HEK293 (cell line): ENCODE measurements at regions not wholly inside any gene's neighbourhood (a gene's known extent, or its start where the extent isn't known, plus 50 kb on each side); places are given as distances from the start of the nearest gene placed in this dataset.

Experiments used
- CTCF ChIA-PET: fragments of 350-600 bp; formaldehyde crosslinking; extraction: SDS; loops from one replicate; lab custom pipeline; 2021; ENCODE audit warnings: antibody characterized with exemption; lab: Yijun Ruan, JAX
- POLR2A ChIA-PET: fragments of 300-600 bp; formaldehyde crosslinking; extraction: SDS; loops from one replicate; lab custom pipeline; 2020; ENCODE audit warnings: antibody characterized with exemption, inconsistent platforms; lab: Yijun Ruan, JAX
- H3K27ac ChIP-seq: fragments of 200-500 bp; sonication (Bioruptor generic); 2 replicates; pipeline ENCODE4 v1.5.1; 2014; ENCODE audit warnings: low read depth, low read length, control low read depth, inconsistent platforms; ENCODE audit errors: extremely low read depth
- H3K36me3 ChIP-seq, 2 experiments: fragments of 200-500 bp in 1 of 2; sonication (Bioruptor generic) in 1 of 2; 1 replicate in 1 of 2; 2 replicates in 1 of 2; pipeline ENCODE4 v1.5.1; 2014 to 2017; ENCODE audit warnings: inconsistent platforms in 2 of 2, low read length in 2 of 2; ENCODE audit not compliant: control insufficient read depth in 2 of 2, insufficient read depth in 1 of 2
- H3K4me1 ChIP-seq: fragments of 200-500 bp; sonication (Bioruptor generic); 2 replicates; pipeline ENCODE4 v1.5.1; 2014; ENCODE audit warnings: mild to moderate bottlenecking, low read length, inconsistent platforms; ENCODE audit not compliant: control insufficient read depth, insufficient read depth
- H3K4me3 ChIP-seq: 2 replicates; pipeline ENCODE4 v1.5.1; 2011; ENCODE audit warnings: low read depth, mild to moderate bottlenecking, control low read depth, low read length, moderate library complexity
- H3K9me3 ChIP-seq: fragments of 200-500 bp; sonication (Bioruptor generic); 2 replicates; pipeline ENCODE4 v1.5.1; 2014; ENCODE audit warnings: low read depth, low read length, inconsistent platforms; ENCODE audit not compliant: control insufficient read depth, insufficient read depth
- CTCF ChIP-seq: fragments of 450-650 bp; formaldehyde crosslinking; IDR thresholded peaks from 2 replicates; pipeline ENCODE4 v1.5.1; 2016; ENCODE audit warnings: missing biosample characterization, missing genetic modification characterization
- HIC1 ChIP-seq: fragments of 450-650 bp; formaldehyde crosslinking; IDR thresholded peaks from 2 replicates; pipeline ENCODE4 v1.5.1; 2016; ENCODE audit warnings: missing biosample characterization, missing genetic modification characterization
- KLF9 ChIP-seq: fragments of 450-650 bp; formaldehyde crosslinking; IDR thresholded peaks from 2 replicates; pipeline ENCODE4 v1.5.1; 2016; ENCODE audit warnings: missing biosample characterization, missing genetic modification characterization, low read depth
- MEIS1 ChIP-seq: sonication (generic); formaldehyde crosslinking; IDR thresholded peaks from 2 replicates; pipeline ENCODE4 v1.8.1; 2022; ENCODE audit warnings: missing genetic modification reagents, mild to moderate bottlenecking, borderline replicate concordance
- OVOL3 ChIP-seq: fragments of 450-650 bp; formaldehyde crosslinking; IDR thresholded peaks from 2 replicates; pipeline ENCODE4 v1.5.1; 2016; ENCODE audit warnings: missing biosample characterization, missing genetic modification characterization
- SP7 ChIP-seq: fragments of 450-650 bp; formaldehyde crosslinking; IDR thresholded peaks from 2 replicates; pipeline ENCODE4 v1.5.1; 2016; ENCODE audit warnings: missing biosample characterization, missing genetic modification characterization
- ZBTB44 ChIP-seq: fragments of 450-650 bp; IDR thresholded peaks from 2 replicates; pipeline ENCODE4 v1.5.1; 2018; ENCODE audit warnings: missing biosample characterization, mild to moderate bottlenecking, missing genetic modification characterization
- ZFHX2 ChIP-seq: fragments of 450-650 bp; formaldehyde crosslinking; conservative IDR thresholded peaks from 2 replicates; pipeline ENCODE4 v1.5.1; 2016; ENCODE audit warnings: missing biosample characterization, missing genetic modification characterization
- ZNF223 ChIP-seq: fragments of 450-650 bp; formaldehyde crosslinking; IDR thresholded peaks from 2 replicates; pipeline ENCODE4 v1.5.1; 2016; ENCODE audit warnings: missing biosample characterization, missing genetic modification characterization
- ZNF391 ChIP-seq: fragments of 450-650 bp; formaldehyde crosslinking; IDR thresholded peaks from 2 replicates; pipeline ENCODE4 v1.5.1; 2016; ENCODE audit warnings: low read depth, missing biosample characterization, missing genetic modification characterization, borderline replicate concordance
- ZNF48 ChIP-seq: fragments of 450-650 bp; formaldehyde crosslinking; IDR thresholded peaks from 2 replicates; pipeline ENCODE4 v1.5.1; 2016; ENCODE audit warnings: missing biosample characterization, missing genetic modification characterization
- ZNF544 ChIP-seq: fragments of 450-650 bp; formaldehyde crosslinking; IDR thresholded peaks from 2 replicates; pipeline ENCODE4 v1.5.0; 2017; ENCODE audit warnings: missing biosample characterization, missing genetic modification characterization
- ZNF585B ChIP-seq: fragments of 450-650 bp; formaldehyde crosslinking; IDR thresholded peaks from 2 replicates; pipeline ENCODE4 v1.5.1; 2016; ENCODE audit warnings: missing biosample characterization, missing genetic modification characterization
- ZNF596 ChIP-seq: fragments of 450-650 bp; IDR thresholded peaks from 2 replicates; pipeline ENCODE4 v1.5.0; 2018; ENCODE audit warnings: missing biosample characterization, mild to moderate bottlenecking, missing genetic modification characterization, moderate library complexity
- ZNF76 ChIP-seq: fragments of 450-650 bp; formaldehyde crosslinking; IDR thresholded peaks from 2 replicates; pipeline ENCODE4; 2016; ENCODE audit warnings: low read depth, missing biosample characterization, missing genetic modification characterization, borderline replicate concordance
- ZSCAN16 ChIP-seq: fragments of 450-650 bp; formaldehyde crosslinking; IDR thresholded peaks from 2 replicates; pipeline ENCODE4 v1.5.1; 2016; ENCODE audit warnings: missing biosample characterization, missing genetic modification characterization
- TF ChIP-seq, protein P1 (sequence below): fragments of 450-650 bp; formaldehyde crosslinking; IDR thresholded peaks from 2 replicates; pipeline ENCODE4 v1.5.1; 2016; ENCODE audit warnings: missing biosample characterization, missing genetic modification characterization
- TF ChIP-seq, protein P2 (sequence below): fragments of 450-650 bp; formaldehyde crosslinking; IDR thresholded peaks from 2 replicates; pipeline ENCODE4 v1.5.1; 2017; ENCODE audit warnings: missing biosample characterization, missing genetic modification characterization
- TF ChIP-seq, protein P3 (sequence below): fragments of 450-650 bp; formaldehyde crosslinking; IDR thresholded peaks from 2 replicates; pipeline ENCODE4 v1.5.0; 2017; ENCODE audit warnings: missing biosample characterization, missing genetic modification characterization, borderline replicate concordance
- TF ChIP-seq, protein P4 (sequence below): fragments of 450-650 bp; formaldehyde crosslinking; IDR thresholded peaks from 2 replicates; pipeline ENCODE4 v1.5.1; 2017; ENCODE audit warnings: missing biosample characterization, missing genetic modification characterization

DNA sequence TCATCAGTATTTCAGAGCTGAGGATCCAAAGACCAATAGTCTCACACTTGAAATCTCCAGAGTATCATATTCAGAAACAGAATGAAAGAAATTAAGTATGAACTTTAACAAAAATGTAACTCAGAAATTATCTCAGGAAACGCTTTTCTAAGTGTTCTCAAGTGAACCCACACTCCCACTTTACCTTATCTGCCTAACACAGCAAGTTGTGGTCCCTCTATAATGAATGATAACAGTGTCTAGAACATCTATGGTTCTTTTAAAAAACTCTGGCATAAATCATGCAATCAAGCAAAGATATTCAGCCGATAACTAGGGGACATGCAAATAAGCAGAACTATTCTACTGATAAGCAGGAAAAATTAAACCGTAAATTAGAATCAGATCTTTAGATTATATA is 1574.2 kb downstream of the PLA2G4A start:
- TF ChIP-seq ZFHX2 (tag by site-specific recombination) (no peak), KLF9 (tag by site-specific recombination) (no peak), ZSCAN16 (no peak), ZNF223 (tag by site-specific recombination) (no peak), ZNF596 (tag by site-specific recombination) (no peak), OVOL3 (tag by site-specific recombination) (no peak), ZNF585B (tag by site-specific recombination) (no peak), CTCF (tag by site-specific recombination) (no peak), MEIS1 (CRISPR knock-in tag) (no peak)
- TF ChIP-seq, protein P1, sequence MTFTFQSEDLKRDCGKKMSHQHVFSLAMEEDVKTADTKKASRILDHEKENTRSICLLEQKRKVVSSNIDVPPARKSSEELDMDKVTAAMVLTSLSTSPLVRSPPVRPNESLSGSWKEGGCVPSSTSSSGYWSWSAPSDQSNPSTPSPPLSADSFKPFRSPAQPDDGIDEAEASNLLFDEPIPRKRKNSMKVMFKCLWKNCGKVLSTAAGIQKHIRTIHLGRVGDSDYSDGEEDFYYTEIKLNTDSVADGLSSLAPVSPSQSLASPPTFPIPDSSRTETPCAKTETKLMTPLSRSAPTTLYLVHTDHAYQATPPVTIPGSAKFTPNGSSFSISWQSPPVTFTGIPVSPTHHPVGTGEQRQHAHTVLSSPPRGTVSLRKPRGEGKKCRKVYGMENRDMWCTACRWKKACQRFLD (tag by site-specific recombination) = no peak
- TF ChIP-seq, protein P2, sequence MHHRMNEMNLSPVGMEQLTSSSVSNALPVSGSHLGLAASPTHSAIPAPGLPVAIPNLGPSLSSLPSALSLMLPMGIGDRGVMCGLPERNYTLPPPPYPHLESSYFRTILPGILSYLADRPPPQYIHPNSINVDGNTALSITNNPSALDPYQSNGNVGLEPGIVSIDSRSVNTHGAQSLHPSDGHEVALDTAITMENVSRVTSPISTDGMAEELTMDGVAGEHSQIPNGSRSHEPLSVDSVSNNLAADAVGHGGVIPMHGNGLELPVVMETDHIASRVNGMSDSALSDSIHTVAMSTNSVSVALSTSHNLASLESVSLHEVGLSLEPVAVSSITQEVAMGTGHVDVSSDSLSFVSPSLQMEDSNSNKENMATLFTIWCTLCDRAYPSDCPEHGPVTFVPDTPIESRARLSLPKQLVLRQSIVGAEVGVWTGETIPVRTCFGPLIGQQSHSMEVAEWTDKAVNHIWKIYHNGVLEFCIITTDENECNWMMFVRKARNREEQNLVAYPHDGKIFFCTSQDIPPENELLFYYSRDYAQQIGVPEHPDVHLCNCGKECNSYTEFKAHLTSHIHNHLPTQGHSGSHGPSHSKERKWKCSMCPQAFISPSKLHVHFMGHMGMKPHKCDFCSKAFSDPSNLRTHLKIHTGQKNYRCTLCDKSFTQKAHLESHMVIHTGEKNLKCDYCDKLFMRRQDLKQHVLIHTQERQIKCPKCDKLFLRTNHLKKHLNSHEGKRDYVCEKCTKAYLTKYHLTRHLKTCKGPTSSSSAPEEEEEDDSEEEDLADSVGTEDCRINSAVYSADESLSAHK (tag by site-specific recombination) = no peak
- TF ChIP-seq, protein P3, sequence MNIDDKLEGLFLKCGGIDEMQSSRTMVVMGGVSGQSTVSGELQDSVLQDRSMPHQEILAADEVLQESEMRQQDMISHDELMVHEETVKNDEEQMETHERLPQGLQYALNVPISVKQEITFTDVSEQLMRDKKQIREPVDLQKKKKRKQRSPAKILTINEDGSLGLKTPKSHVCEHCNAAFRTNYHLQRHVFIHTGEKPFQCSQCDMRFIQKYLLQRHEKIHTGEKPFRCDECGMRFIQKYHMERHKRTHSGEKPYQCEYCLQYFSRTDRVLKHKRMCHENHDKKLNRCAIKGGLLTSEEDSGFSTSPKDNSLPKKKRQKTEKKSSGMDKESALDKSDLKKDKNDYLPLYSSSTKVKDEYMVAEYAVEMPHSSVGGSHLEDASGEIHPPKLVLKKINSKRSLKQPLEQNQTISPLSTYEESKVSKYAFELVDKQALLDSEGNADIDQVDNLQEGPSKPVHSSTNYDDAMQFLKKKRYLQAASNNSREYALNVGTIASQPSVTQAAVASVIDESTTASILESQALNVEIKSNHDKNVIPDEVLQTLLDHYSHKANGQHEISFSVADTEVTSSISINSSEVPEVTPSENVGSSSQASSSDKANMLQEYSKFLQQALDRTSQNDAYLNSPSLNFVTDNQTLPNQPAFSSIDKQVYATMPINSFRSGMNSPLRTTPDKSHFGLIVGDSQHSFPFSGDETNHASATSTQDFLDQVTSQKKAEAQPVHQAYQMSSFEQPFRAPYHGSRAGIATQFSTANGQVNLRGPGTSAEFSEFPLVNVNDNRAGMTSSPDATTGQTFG (tag by site-specific recombination) = no peak
- H3K27ac ChIP-seq = no peak overlapping the region
- no peaks in the 10 kb centered on the region for H3K4me1 ChIP-seq
- no peaks in the 10 kb centered on the region for H3K36me3 ChIP-seq
- no peak overlapping the region for H3K4me3 ChIP-seq
- no peaks in the 10 kb centered on the region for H3K9me3 ChIP-seq
- POLR2A ChIA-PET = no interaction called here
- CTCF ChIA-PET = no interaction called here

GRCh38 chr1:188406636-188407035 is 1577.9 kb downstream of the PLA2G4A start:
- Histone ChIP-seq H3K4me3 (no peak overlapping the region), H3K9me3 (no peaks in the 10 kb centered on the region), H3K27ac (no peak overlapping the region), H3K4me1 (no peaks in the 10 kb centered on the region), H3K36me3 (no peaks in the 10 kb centered on the region)
- CTCF ChIA-PET = no interaction called here
- POLR2A ChIA-PET = no interaction called here
- TF ChIP-seq, protein P4, sequence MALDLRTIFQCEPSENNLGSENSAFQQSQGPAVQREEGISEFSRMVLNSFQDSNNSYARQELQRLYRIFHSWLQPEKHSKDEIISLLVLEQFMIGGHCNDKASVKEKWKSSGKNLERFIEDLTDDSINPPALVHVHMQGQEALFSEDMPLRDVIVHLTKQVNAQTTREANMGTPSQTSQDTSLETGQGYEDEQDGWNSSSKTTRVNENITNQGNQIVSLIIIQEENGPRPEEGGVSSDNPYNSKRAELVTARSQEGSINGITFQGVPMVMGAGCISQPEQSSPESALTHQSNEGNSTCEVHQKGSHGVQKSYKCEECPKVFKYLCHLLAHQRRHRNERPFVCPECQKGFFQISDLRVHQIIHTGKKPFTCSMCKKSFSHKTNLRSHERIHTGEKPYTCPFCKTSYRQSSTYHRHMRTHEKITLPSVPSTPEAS (tag by site-specific recombination) = no peak
- TF ChIP-seq SP7 (tag by site-specific recombination) (no peak), HIC1 (tag by site-specific recombination) (no peak), ZBTB44 (no peak), ZNF76 (no peak), ZNF544 (no peak), ZNF48 (tag by site-specific recombination) (no peak), ZNF391 (tag by site-specific recombination) (no peak)
